ENCODE measurements at regions not wholly inside any gene's neighbourhood (a gene's known extent, or its start where the extent isn't known, plus 50 kb on each side); places are given as distances from the start of the nearest gene placed in this dataset.

DNA sequence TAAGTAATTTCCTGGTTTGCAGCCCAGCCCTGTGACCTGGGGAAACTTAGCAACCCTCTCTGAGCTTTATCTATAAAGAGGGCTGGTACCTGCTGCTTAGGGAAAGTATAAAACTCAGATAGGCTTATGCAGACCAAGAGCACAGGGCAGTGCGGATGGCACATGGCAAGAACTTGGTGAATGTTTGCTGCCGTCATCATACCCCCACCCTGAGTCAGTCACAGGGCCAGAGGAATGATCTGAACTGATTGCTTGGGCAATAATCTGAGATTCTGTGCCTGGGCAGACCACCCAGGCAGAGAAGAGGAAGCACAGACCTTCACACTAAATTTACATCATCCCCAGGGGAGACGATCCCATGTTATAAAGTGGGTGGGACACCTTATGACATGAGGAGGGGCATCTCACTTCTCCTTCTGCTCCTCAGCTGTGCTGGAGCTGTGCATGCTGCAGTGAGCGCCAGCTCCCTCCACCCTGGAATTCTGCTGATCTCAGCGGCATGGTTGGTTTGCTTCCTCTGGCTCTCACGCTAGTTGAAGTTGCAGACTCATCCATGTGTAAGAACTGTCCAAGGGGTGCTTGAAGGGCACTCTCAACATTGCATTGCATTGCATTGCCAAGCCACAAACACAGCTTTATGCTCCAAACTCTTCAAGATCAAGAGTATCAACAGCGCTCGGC is 197.1 kb downstream of the AJAP1 start:
- H3K36me3 Mint-ChIP-seq (ENCODE audit: low read depth) = no peaks in the 10 kb centered on the region
- H3K4me1 Mint-ChIP-seq (ENCODE audit: low read depth) = no peaks in the 10 kb centered on the region
- no peaks in the 10 kb centered on the region for H3K9me3 Mint-ChIP-seq
- H3K27ac Mint-ChIP-seq = no peak overlapping the region
- DNase-seq = no peak
- H3K27me3 Mint-ChIP-seq = peaks cover 7% of the 10 kb centered on the region
- no peak overlapping the region for H3K4me3 Mint-ChIP-seq

DNA sequence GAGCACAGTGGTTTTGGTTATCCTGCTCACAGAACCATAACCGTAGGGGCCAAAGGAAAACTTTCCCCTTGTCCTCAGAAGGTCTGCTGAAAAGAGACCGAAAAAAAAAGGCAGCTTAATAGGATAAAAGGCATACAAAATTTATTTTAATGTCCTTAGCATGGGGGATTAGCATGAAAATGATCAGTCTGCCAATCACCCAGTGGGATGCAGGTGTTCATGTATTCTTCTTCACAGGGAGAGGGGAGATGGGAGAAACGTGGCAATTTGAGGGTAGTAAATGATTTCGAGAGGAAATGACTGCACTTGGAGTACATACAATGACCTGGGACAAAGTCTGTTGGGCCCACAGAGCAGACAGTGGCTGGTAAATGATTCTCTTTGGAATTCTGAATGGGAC is 194.0 kb downstream of the AJAP1 start:
- H3K27ac Mint-ChIP-seq = no peak overlapping the region
- H3K27me3 Mint-ChIP-seq = peaks cover 10% of the 10 kb centered on the region
- no peaks in the 10 kb centered on the region for H3K36me3 Mint-ChIP-seq (ENCODE audit: low read depth)
- H3K4me3 Mint-ChIP-seq = no peak overlapping the region
- no peaks in the 10 kb centered on the region for H3K4me1 Mint-ChIP-seq (ENCODE audit: low read depth)
- no peaks in the 10 kb centered on the region for H3K9me3 Mint-ChIP-seq
- no peak for DNase-seq

DNA sequence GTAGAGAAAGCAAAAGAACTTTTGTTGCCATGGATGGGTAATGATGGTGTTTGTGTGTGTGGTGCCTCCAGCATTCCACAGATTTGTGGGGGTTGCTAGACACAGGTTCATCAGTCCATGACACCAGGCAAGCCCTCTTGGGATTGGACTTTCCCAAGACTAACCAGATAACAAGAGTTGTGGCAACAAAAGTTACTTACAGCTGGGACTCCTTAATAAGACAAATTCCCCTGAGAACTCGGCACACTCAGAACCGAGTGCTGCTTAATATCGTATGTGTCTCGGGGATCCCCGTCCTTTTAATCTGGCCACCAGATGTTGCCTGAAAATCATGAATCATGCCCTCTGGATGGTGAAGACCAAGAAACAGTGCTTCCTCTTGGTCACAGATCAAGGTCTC is 193.3 kb downstream of the AJAP1 start:
- no peak overlapping the region for H3K4me3 Mint-ChIP-seq
- no peak overlapping the region for H3K27ac Mint-ChIP-seq
- no peak for DNase-seq
- H3K9me3 Mint-ChIP-seq = no peaks in the 10 kb centered on the region
- H3K27me3 Mint-ChIP-seq = peaks cover 12% of the 10 kb centered on the region
- H3K4me1 Mint-ChIP-seq (ENCODE audit: low read depth) = no peaks in the 10 kb centered on the region
- H3K36me3 Mint-ChIP-seq (ENCODE audit: low read depth) = no peaks in the 10 kb centered on the region

Data from activated T-cell treated with anti-CD3 and anti-CD28 coated beads, Interleukin-2, amount 50 U/mL, for 24 hours (primary cell).